GM04503 (cell line): ENCODE measurements at regions not wholly inside any gene's neighbourhood (a gene's known extent, or its start where the extent isn't known, plus 50 kb on each side); places are given as distances from the start of the nearest gene placed in this dataset.

Experiments used
- DNase-seq: peaks from one replicate; pipeline ENCODE4 v3.0.0-alpha.2; 2012; ENCODE audit warnings: low read depth

DNA sequence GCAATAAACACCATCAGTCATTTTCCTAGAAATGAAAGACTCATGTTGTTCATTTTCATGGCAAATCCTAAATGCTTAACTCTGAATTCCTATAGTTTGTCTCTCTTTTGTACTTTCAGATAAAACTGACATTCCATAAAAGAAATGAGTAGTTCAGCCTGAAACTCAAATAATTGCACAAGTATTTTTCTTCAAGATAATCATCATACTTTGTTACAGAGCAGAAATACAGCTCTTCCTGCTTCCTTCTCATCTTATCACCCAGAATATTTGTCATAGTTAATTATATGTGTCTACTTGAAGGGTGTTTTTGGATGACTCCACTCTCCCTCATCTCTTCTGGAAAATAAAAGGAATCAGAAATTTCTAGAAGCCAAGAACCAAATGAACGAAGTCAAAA is 141.1 kb downstream of the HNMT start:
- no peak for DNase-seq

DNA sequence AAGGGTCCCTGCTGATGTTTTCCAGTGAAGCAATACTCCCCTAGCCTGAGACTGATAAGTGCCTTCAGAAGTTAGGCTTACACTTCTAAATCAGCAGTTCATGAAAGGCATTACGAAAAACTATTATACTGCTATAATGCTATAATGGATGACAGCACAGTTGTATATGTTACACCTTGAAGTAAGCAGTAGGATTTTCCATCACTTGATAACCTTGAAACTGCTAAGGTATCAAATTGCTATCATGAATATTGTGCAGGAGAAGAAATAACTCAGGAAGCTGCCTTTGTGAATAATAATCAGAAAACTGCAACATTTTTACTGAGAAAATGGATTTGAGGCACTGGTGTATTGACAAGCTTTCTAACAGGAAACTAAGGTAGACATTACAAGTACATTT is 142.3 kb downstream of the HNMT start:
- no peak for DNase-seq

DNA sequence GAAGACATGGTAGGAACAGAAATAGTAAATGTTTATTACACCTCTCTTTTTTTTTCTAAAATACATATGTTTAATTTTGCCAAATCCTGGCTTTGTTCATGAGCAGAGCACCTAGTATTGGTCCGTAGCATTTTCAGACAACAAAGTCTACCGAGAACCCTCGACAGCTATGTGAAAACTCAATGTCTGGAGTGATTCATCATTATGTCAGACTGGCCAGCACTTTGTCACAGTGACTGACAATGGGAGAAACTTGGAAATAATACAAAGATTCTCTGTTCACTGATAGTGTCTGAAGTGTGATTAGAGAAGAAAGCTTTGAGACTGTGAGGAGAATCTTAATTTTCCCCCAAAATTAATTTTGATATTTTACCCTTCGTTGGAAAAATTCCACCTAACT is 143.0 kb downstream of the HNMT start:
- DNase-seq = no peak

DNA sequence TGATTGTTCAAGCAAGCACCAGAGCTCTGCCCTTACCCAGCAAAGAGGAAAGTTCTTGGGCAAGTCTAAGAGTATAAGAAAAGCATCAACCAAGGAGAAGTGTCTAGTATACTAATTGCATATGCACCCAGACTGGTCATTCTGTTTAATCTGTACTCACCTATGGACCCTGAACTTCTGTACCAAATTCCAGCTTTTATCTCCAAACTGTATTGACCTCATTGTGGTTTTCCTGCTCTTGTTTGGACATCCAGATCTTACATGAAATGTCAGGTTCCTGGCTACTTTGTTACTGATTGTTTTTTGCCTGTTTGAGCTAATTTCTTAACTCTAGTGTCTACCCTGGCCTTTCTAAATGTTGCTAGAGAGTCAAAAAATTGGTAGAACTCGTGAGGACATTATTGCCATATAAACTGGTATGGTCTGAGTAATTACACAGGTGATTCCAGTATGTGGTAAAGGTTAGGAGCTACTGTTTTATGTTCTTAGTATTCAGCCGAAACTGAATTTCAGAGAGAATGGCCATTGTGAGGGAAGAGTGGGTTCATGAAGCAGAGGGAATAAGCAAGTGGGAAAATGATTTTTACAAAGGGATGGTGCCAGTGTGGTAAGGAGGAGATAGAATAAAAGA is 146.3 kb downstream of the HNMT start:
- DNase-seq = no peak

DNA sequence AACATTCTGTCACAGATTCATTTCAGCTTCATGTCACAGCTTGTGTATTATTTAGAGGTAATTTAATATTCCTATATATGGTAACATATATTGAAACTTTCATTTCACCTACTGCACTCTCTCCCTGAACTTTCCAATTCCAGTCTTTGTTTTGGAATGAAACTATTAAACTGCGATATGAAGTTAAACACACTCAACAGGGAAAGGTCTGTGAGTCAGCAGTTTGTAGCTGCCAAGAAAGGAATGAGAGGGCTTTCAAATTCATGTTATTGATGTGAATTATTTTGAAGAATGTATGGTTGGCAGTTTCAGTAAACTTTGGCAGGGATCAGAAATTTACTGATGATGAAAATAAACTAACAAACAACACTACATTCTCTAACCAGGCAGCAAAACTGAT is 148.3 kb downstream of the HNMT start:
- no peak for DNase-seq

DNA sequence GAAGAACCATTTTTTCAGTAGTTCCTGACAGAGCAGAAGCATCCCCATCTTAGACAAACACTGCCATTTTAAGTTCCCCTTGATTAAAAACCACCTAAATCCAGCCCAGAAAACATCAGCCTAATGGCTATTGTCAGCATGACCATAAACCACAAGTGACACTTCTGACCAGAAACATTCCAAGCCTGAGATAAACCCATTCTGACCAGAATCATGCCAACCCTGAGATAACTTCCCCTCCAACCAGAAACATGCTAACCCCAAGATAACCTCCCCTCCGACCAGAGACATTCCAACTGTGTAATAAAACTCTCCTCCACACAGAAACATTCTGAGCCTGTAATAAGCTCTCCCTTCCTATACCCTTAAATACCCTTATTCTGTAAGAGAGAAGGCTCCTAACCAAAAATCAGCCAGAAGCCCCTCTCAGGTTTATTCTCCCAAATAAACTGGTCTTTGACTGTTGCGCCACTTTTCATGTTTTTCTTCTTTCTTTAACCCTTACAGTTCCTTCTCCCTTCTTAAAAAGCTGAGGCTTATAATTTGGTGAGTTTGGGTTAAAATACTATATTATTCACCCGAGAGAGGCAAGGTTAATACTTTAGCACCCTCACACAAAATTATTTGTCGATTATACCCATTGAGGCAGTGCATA is 149.7 kb downstream of the HNMT start:
- no peak for DNase-seq

DNA sequence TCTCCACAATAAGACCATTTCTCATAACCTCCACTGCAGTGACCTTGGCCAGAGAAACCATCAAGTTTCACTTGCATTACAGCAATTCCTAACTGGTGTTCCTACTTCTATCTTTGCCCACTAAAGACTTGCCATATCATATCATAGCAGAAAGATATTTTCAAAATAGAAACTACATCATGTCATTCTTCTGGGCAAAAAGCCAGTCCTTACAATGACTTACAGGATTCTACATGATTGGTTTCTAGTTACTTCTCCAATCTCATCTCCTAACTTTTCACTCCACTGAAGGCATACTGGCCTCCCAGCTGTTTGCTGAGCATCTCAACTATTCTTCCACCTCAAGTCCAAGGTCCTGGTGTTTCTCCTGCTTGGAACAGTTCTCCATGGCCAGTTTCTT is 151.4 kb downstream of the HNMT start:
- DNase-seq = no peak

DNA sequence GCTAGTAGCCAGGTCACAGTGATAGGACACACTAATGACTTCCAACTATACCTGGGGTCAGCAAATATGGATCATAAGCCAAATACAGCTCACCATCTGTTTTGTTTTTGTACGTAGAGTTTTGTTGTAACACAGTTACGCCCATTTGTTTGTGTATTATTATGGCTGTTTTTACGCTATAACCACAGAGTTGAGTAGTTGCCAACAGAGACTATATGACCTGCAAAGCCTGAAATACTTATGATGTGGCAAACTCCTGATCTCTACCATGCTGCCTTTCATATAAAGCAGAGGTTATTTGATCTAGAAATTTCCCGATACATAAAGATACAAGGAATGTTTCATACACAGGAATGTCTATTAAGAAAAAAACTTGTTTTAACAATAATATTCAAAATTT is 152.2 kb downstream of the HNMT start:
- no peak for DNase-seq

DNA sequence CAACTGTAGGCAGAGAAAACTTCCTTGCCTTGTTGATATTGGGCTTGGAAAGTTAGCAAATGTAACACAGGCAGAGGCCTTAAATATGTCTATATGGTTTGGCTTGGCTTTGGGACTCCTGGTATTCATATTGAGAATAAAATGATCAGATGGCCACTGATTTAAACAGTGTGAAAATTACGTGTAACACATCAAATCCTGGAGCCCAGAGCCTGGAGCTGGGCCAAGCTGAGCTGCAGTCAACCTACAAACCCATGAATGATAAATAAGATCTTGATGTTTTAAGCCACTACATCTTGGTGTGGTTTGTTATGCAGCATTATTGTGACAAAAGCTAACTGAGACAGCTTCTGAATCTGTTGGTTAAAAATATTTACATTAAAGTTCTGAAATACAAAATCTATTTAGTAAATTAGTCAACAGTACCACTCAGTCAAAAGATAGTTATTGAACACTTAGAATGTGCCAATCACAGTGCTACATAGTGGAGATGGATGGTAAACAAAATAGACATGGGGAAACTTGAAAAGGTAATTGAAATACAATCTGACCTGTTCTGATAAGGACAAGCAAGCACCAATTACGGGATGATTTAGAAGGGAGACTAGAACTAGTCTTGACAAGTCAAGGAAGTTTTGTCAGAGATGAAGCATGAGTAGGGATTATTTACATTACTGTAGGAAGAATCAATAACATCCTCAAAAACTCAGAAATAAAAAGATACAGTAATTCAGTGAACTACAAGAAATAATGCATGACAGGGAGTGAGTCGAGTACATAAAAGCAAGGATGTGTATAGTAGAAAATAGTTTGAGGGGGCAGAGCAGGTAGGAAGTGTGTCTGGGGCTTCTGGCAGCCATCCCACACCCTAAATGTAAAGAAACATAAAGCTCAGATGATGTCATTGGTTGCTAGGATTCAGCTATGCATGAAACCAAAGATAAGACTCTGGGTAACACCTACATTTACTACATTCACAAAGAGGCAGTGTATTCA is 157.7 kb downstream of the HNMT start:
- DNase-seq = no peak

DNA sequence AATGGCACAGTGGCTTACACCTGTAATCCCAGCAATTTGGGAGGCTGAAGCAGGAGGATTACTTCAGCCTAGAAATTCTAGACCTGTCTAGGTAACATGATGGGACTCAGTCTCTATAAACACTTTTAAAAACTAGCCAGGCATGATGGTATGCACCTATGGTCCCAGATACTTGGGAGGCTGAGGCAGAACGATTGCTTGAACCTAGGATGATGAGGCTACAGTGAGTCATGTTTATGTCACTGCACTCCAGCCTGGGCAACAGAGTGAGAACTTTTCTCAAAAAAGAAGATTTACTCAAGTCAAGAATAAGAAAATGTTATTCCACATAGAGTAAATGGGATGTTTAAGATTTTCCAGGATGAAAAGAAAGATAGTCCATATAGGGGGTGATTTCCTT is 158.6 kb downstream of the HNMT start:
- no peak for DNase-seq

DNA sequence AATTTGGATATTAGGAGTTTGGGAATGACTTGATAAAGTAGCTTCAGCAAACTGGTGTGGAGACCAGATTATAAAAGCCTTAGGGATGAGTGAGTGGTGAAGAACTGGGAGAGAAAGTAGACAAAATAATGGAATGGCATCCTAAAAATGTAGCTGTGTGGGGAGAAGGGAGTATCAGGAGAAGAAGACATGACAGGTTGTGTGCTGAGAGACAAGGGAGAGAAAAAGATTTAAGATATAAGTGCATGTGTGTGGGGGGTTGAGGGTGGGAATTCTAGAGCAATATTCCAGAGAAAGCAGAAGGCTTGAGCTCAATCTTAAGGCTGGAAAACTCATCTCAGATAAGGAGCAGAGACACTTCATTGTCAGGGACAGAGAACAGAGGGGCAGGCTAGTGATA is 159.5 kb downstream of the HNMT start:
- no peak for DNase-seq

DNA sequence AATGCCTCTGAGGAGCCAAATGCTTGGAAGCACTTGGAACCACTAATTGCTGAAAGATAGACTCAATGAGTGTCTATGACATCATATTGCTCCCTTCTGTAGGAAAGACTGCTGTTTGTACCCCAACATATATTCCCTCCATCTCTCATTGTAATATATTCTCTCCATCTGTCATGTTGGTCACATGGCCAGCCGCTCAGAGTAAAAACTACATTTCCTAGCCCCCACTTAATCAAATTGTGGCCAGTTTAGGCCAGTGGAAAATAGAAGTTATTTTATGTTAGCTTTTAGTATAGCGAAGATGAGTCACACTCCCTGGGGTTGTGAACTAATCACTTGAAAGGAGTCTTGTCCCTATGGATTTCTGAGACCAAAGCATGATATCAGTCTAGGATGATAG is 160.2 kb downstream of the HNMT start:
- no peak for DNase-seq

DNA sequence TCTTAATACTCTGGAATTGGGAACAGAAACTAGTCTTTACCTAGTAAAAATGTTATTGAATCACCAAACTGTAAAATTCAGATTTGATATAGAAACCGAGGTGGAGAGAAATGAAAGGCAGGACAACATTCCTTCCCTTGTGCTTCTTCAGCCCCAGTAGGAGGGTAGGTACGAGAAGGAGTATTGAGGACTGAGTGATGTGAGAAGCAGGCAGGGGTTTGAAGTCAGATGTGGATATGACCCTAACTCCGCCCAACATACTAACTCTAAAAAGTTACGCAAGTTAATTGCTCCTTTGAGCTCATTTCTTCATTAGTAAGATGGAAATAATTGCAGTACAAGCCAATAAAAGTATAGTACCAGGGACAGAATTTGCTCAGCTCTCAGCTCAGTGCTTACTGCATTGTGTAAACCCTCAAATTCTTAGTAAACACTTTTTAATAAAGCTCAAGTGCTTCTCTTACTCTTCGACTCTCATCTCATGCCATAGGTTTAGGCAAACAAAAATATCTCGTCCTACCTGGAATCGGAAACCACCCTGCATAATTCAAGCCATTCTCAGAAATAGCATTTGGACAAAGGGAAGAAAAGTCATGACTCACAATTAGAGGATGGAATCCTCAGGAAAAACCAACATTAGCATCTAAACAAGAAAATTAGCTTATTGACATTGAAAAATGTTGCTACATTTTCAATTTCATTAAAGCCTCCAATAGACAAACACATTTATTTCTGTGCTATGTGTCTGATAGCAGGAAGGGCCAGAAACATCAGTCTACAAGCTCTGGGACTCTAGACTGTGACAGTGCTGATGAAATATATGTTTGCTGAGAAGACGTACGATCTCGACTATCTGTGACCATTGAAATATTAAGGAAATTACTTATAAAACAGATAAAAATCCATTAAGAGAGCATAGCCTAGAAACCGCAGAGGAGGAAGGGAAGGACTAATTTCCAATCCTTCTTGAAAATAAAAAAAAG is 161.3 kb downstream of the HNMT start:
- no peak for DNase-seq

DNA sequence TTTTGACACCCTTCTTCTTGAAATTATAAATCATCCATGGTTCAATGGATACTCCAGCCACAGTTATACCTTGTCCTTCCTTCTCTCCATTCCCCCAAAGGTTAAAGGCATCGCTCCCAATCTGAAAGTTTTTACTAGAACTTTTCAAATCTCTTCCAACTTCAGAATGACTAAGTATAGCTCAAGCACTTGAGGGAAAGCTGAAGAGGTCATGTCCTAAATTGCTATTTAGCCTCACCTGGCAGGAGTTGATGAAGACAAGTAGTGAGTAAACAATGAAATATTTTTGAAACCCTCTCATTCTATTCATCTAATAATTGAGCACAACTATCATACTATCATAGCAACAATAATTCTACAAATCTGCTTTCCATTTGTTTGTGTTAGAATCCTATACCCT is 167.8 kb downstream of the HNMT start:
- no peak for DNase-seq

DNA sequence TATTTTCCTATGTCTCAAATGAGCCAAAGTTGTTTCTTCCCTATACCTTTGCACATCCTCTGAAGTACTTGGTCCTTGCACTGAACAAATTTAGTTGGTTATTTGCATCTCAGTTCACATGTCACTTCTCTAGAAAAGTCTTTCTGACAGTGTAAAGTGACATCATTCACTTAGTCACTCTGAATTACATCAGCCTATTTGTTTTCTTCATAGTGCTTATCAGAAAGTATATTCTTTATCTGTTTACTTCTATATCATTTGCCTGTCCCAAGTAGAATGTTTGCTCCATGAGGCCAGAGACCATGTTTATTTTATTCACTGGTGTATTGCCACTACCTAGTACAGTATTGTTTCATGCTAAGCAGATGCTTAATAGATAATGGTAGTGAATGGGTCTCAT is 173.7 kb downstream of the HNMT start:
- DNase-seq = no peak

DNA sequence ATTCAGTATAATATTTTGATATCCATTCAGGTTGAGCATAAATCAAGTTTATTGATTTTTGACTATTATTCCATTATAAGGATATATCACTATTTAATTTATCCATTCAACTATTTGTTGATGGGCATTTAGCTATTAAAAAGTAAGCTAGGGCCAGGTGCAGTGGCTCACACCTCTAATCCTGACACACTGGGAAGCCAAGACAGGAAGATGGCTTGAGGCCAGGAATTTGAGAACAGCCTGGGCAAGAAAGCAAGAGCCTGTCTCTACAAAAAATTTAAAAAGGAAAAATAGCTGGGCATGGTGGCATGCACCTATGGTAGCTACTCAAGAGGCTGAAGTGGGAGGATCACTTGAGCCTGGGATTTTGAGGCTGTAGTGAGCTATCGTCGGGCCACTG is 183.5 kb downstream of the HNMT start:
- DNase-seq = no peak

DNA sequence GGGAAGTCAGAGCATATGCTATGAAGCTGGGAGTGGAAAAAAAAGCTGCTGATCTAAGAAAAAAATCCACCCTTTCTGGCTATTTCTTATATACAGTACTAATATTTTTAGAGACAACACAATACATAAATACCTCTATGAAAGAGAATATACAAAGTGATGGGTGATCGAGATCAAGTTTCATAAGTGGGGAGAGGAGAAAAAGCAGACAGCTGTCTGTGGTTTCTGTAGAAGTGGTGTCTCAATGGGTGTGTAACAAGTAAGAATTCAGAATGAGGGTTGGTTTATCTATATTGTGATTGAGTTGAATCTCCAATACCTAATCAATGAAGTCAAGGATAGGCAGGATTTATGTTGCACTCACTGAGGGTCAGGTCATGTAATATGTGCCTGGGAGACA is 191.0 kb downstream of the HNMT start:
- DNase-seq = no peak

DNA sequence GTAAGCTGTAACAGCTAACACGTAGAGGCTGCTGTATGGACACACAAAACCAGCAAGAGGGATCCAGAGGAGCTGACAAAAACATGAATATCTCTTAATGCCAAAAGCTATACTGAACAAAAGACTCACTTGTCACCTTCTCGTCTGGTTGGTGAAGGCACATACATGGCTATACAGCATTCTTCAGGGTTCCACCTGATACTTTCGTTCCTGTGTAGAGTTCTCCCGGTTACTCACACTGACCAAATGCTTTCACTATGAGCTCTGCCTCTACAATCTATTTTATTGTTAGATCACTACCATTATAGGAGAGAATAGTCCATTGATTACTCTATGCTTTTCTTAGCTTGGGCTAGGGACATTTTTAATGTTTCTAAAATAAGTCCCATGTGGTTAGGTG is 193.1 kb downstream of the HNMT start:
- DNase-seq = no peak

DNA sequence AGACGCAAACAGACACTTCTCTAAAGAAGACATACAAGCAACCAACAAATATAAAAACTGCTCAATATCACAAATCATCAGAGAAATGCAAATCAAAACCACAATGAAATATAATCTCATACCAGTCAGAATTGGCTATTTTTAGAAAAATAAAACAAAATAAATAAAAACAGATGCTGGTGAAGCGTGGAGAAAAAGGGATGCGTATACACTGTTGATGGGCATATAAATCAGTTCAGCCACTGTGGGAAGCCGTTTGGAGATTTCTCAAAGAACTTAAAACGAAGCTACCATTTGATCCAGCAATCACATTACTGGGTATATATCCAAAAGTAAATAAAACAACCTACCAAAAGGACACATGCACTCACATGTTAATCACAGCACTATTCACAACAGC is 206.2 kb downstream of the HNMT start:
- DNase-seq = no peak

DNA sequence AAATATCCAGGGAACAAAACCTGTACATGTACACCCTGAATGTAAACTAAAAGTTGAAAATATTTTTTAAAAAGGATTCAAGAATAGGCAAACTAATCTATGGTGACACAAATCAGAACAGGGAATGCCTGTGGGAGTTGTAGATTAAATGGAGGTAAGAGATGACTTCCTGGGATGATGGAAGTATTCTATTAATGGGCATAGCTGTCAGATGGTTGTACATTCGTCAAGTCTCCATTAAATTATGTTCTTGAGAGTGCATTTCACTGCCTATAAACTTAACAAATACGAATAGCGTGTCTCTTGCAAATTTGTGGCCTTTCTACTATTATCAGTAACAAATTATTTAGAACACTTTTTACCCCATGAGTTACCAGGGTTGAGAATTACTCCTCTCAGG is 207.0 kb downstream of the HNMT start:
- DNase-seq = no peak

DNA sequence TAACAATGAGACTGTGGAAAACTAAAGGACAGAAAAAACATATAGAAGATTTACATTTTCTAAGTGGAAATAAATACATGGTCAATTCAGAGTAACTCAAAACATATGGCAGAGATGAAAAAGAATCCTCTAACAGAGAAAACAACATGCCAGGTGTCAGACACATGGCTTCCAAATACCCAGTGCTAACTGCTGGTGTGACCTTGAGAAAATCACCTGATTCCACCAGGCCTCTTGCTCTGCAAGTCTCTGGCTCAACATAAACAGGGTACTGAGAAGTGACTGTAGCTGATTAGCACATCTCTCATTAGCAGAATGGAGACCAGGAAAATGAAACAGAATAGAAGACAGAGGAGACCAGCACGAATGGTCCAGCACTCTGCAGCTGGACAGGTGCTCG is 210.8 kb downstream of the HNMT start:
- no peak for DNase-seq

DNA sequence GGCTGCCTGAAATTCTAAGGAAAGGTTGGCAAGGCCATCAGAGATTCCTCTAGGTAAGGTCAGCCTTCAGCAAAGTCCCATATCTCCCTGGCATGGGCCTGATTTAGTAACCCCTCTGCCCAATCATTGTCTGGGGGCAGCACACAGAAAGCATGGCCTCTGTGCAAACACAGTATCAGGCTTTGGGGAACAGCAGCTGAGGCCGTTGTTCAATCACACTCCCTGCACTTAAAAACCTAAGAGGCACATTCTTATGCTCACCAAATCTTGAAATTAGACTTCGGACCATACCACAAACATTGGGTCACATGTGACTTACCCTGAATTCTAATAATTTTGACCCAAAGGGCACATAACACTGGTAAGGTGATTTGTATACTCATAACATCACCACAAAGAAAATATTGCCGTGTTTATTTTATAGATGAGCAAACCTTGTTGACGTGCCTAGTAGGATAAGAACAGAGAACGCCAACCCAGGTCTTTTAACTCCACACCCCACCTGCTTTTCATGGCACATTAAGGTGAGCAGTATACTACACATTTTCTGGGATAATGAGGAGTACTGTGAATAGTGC is 212.7 kb downstream of the HNMT start:
- no peak for DNase-seq
